BLaER1 treated with 17β-estradiol and CSF1 and Interleukin-3, amounts not matched to agents 10 nM and 100 nM (cell line): ENCODE measurements at regions not wholly inside any gene's neighbourhood (a gene's known extent, or its start where the extent isn't known, plus 50 kb on each side); places are given as distances from the start of the nearest gene placed in this dataset.
A peak's percentile ranks its signal among the peaks of the same experiment; 100 is the strongest.
"Not testable (repeated sequence)": the region's sequence is repeated elsewhere in the genome, so short reads cannot be mapped to it uniquely, and the experiment has no call there.

Source experiments
- H3K27ac ChIP-seq, 11 experiments: shearing (Covaris generic); formaldehyde crosslinking; 2 replicates each; pipeline ENCODE4 v1.8.1; 2022
- H3K27me3 ChIP-seq, 11 experiments: shearing (Covaris generic); formaldehyde crosslinking; 2 replicates each; pipeline ENCODE4 v1.8.1; 2022
- H3K36me3 ChIP-seq, 11 experiments: shearing (Covaris generic); formaldehyde crosslinking; 2 replicates each; pipeline ENCODE4 v1.8.1; 2022
- H3K4me1 ChIP-seq, 10 experiments: shearing (Covaris generic); formaldehyde crosslinking; 2 replicates each; pipeline ENCODE4 v1.8.1; 2022
- H3K4me2 ChIP-seq, 11 experiments: shearing (Covaris generic); formaldehyde crosslinking; 2 replicates each; pipeline ENCODE4 v1.8.1; 2022
- H3K4me3 ChIP-seq, 10 experiments: shearing (Covaris generic); formaldehyde crosslinking; 2 replicates each; pipeline ENCODE4 v1.8.1; 2022
- H3K9ac ChIP-seq, 11 experiments: shearing (Covaris generic); formaldehyde crosslinking; 2 replicates each; pipeline ENCODE4 v1.8.1; 2022
- H3K9me3 ChIP-seq, 11 experiments: shearing (Covaris generic); formaldehyde crosslinking; replicated peaks in 1 of 11; 2 replicates each; pipeline ENCODE4 v1.8.1; 2022
- H4K20me1 ChIP-seq, 11 experiments: shearing (Covaris generic); formaldehyde crosslinking; 2 replicates each; pipeline ENCODE4 v1.8.1; 2022
- Cebpa-rat ChIP-seq, 11 experiments: shearing (Covaris generic); IDR thresholded peaks; 2 replicates each; pipeline ENCODE4 v1.8.1; 2022

GRCh38 chr9:82763656-82764055 is 299.3 kb downstream of the RASEF start:
- H3K4me1 ChIP-seq = peaks cover 34 to 65% (median 55%) of the 10 kb centered on the region in 10 experiments
- H3K36me3 ChIP-seq = peaks cover 0 to 10% (median 0%) of the 10 kb centered on the region in 11 experiments; a peak in 2 of 22 replicates
- H3K9me3 ChIP-seq = peaks cover 10 to 51% (median 43%) of the 10 kb centered on the region in 11 experiments; a peak in 21 of 22 replicates
- peak overlapping the region in 8 of 11 experiments; percentile 52 to 95 (median 90); a peak in 16 of 22 replicates for H3K27ac ChIP-seq
- H3K4me3 ChIP-seq = peak overlapping the region in 5 of 10 experiments; percentile 10 to 62 (median 51); a peak in 6 of 20 replicates
- H3K27me3 ChIP-seq = no peaks in the 10 kb centered on the region; a peak in 1 of 22 replicates
- peak overlapping the region; percentile 50 to 94 (median 78); a peak in 20 of 22 replicates for H3K4me2 ChIP-seq
- H4K20me1 ChIP-seq = no peaks in the 10 kb centered on the region
- TF ChIP-seq Cebpa-rat (IDR thresholded peaks at IDR 0.05) = no peak
- H3K9ac ChIP-seq = peak overlapping the region in 7 of 11 experiments; percentile 55 to 84 (median 78); a peak in 14 of 22 replicates

GRCh38 chr9:82764061-82764668 is 298.8 kb downstream of the RASEF start:
- peaks cover 34 to 65% (median 55%) of the 10 kb centered on the region in 10 experiments for H3K4me1 ChIP-seq
- no peaks in the 10 kb centered on the region for H4K20me1 ChIP-seq
- TF ChIP-seq Cebpa-rat (IDR thresholded peaks at IDR 0.05) = peak in 7 of 11 experiments; percentile 58 to 97 (median 93); a peak in 12 of 22 replicates
- peaks cover 5 to 51% (median 43%) of the 10 kb centered on the region in 11 experiments; a peak in 21 of 22 replicates for H3K9me3 ChIP-seq
- no peaks in the 10 kb centered on the region; a peak in 1 of 22 replicates for H3K27me3 ChIP-seq
- H3K4me3 ChIP-seq = peak overlapping the region in 4 of 10 experiments; percentile 10 to 62 (median 53); a peak in 5 of 20 replicates
- H3K27ac ChIP-seq = peak overlapping the region in 8 of 11 experiments; percentile 70 to 95 (median 90); a peak in 16 of 22 replicates
- peaks cover 0 to 10% (median 0%) of the 10 kb centered on the region in 11 experiments; a peak in 1 of 22 replicates for H3K36me3 ChIP-seq
- peak overlapping the region in 8 of 11 experiments; percentile 28 to 84 (median 72); a peak in 14 of 22 replicates for H3K9ac ChIP-seq
- peak overlapping the region; percentile 50 to 94 (median 78); a peak in 21 of 22 replicates for H3K4me2 ChIP-seq

DNA sequence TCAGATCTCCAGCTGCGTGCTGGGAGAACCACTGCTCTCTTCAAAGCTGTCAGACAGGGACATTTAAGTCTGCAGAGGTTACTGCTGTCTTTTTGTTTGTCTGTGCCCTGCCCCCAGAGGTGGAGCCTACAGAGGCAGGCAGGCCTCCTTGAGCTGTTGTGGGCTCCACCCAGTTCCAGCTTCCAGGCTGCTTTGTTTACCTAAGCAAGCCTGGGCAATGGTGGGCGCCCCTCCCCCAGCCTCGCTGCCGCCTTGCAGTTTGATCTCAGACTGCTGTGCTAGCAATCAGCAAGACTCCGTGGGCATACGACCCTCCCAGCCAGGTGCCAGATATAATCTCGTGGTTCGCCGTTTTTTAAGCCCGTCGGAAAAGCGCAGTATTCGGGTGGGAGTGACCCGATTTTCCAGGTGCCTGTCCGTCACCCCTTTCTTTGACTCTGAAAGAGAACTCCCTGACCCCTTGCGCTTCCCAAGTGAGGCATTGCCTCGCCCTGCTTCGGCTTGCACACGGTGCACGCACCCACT is 288.2 kb downstream of the RASEF start:
- not testable (repeated sequence) for H3K4me3 ChIP-seq, H4K20me1 ChIP-seq, H3K4me2 ChIP-seq, H3K9ac ChIP-seq, H3K27ac ChIP-seq, H3K36me3 ChIP-seq, H3K4me1 ChIP-seq, H3K27me3 ChIP-seq
- H3K9me3 ChIP-seq = peaks cover 0 to 45% (median 33%) of the 10 kb centered on the region in 11 experiments; a peak in 19 of 22 replicates

DNA sequence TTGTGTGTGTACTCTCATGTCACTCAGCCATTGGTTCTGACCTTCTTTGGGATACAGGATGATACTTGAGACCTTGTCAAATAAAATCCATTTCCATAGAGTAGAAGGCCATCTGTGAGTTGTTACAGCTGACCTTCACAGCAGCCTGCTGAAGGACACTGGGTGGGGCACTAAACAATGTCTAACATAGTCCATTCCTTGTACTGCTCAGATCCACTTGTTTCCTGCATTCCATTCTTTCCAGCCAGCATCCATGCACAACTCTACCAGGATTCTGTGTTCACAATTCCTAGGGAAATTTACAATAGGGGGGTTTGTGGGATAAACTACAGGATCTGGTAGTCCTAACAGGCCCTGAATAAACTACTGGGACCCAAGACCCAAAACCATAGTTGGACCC is 286.4 kb downstream of the RASEF start:
- H3K4me1 ChIP-seq = no peaks in the 10 kb centered on the region; a peak in 1 of 20 replicates
- H4K20me1 ChIP-seq = no peaks in the 10 kb centered on the region
- no peak for TF ChIP-seq Cebpa-rat (IDR thresholded peaks at IDR 0.05)
- peaks cover 0 to 51% (median 34%) of the 10 kb centered on the region in 11 experiments; a peak in 19 of 22 replicates for H3K9me3 ChIP-seq
- no peaks in the 10 kb centered on the region for H3K36me3 ChIP-seq
- H3K4me2 ChIP-seq = no peak overlapping the region
- no peak overlapping the region for H3K9ac ChIP-seq
- H3K4me3 ChIP-seq = no peak overlapping the region
- H3K27ac ChIP-seq = no peak overlapping the region
- no peaks in the 10 kb centered on the region for H3K27me3 ChIP-seq

DNA sequence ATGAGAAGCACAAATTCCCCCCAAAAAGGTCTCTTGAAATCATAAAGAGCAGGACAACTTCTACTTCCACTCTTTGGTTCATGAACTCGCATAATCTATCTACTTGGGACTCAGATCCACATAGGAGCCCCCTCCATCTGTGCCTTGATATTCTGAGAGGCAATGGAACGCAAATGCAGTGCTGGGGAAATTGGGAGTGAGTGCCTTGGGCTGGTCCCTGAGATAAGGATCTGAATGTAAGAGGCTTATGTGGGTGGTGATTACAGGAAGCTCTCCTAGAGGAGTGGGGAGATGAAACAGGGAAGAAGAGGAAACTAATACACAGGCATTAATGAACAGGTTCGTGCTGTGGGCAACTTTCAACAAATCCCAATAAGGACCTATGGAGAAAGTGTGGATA is 285.6 kb downstream of the RASEF start:
- Histone ChIP-seq H3K36me3 (no peaks in the 10 kb centered on the region), H3K9ac (no peak overlapping the region), H3K9me3 (peaks cover 0 to 54% (median 34%) of the 10 kb centered on the region in 11 experiments; a peak in 19 of 22 replicates), H3K27me3 (no peaks in the 10 kb centered on the region), H3K4me2 (no peak overlapping the region), H3K27ac (no peak overlapping the region), H3K4me3 (no peak overlapping the region), H4K20me1 (no peaks in the 10 kb centered on the region), H3K4me1 (peaks cover 0 to 6% (median 3%) of the 10 kb centered on the region in 10 experiments; a peak in 8 of 20 replicates)
- TF ChIP-seq Cebpa-rat (IDR thresholded peaks at IDR 0.05) = no peak

DNA sequence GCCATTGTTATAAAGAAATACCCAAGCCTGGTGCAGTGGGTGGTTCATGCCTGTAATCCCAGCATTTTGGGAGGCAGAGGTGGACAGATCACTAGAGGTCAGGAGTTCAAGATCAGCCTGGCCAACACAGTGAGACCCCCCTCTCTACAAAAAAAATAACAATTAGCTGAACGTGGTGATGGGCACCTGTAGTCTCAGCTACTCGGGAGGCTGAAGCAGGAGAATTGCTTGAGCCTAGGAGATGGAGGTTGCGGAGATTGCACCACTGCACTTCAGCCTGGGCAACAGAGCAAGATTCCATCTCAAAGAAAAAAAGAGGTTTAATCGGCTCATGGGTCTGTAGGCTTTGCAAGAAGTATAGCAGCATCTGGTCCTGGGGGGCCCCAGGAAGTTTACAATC is 284.0 kb downstream of the RASEF start:
- not testable (repeated sequence) for H3K4me2 ChIP-seq, H3K36me3 ChIP-seq, H3K27me3 ChIP-seq, H3K4me3 ChIP-seq, H4K20me1 ChIP-seq, H3K9ac ChIP-seq, H3K27ac ChIP-seq
- H3K4me1 ChIP-seq = peaks cover 0 to 11% (median 6%) of the 10 kb centered on the region in 10 experiments; a peak in 8 of 20 replicates
- peaks cover 7 to 63% (median 43%) of the 10 kb centered on the region in 11 experiments for H3K9me3 ChIP-seq

- Histone ChIP-seq H3K36me3 (no peaks in the 10 kb centered on the region), H3K9me3 (peaks cover 12 to 71% (median 47%) of the 10 kb centered on the region in 11 experiments)
- TF ChIP-seq Cebpa-rat (IDR thresholded peaks at IDR 0.05) = no peak
These were observed 282.9 kb downstream of the RASEF start for GRCh38 chr9:82780017-82780416.

GRCh38 chr9:82781921-82782392 is 281.0 kb downstream of the RASEF start:
- Histone ChIP-seq H3K27me3 (no peaks in the 10 kb centered on the region), H3K9ac (no peak overlapping the region), H3K27ac (no peak overlapping the region), H4K20me1 (no peaks in the 10 kb centered on the region), H3K36me3 (no peaks in the 10 kb centered on the region), H3K4me3 (no peak overlapping the region), H3K4me1 (peaks cover 0 to 11% (median 6%) of the 10 kb centered on the region in 10 experiments; a peak in 8 of 20 replicates), H3K4me2 (peak overlapping the region in 6 of 11 experiments; percentile 5 to 38 (median 34); a peak in 7 of 22 replicates), H3K9me3 (peaks cover 12 to 57% (median 29%) of the 10 kb centered on the region in 11 experiments; a peak in 21 of 22 replicates)
- no peak for TF ChIP-seq Cebpa-rat (IDR thresholded peaks at IDR 0.05)

More at GRCh38 chr9:82780017-82780416, 282.9 kb downstream of the RASEF start:
- H3K4me3 ChIP-seq = no peak overlapping the region
- H3K4me1 ChIP-seq = peaks cover 0 to 11% (median 6%) of the 10 kb centered on the region in 10 experiments; a peak in 8 of 20 replicates
- no peaks in the 10 kb centered on the region for H4K20me1 ChIP-seq
- H3K4me2 ChIP-seq = no peak overlapping the region
- no peak overlapping the region for H3K9ac ChIP-seq
- no peak overlapping the region for H3K27ac ChIP-seq
- H3K27me3 ChIP-seq = no peaks in the 10 kb centered on the region

DNA sequence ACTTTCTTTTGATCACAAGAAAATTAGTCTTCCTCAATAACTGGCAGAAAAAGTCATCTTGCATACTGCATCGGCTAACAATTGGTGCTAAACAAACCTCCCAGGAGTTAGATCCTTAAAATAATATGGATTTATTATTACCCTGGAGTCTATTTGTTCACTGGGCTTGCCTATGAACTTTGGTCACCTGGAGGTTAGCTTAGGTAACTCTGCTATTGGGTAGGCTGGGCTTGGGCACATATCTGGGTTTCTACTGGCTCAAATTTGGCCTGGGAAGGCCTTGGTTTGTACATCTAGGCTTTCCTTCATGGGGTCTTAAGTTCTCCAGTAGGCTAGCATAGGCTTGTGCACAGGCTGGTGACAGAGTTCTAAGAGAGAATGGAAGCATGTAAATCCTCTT is 279.9 kb downstream of the RASEF start:
- TF ChIP-seq Cebpa-rat (IDR thresholded peaks at IDR 0.05) = no peak
- Histone ChIP-seq H3K4me1 (peaks cover 0 to 11% (median 6%) of the 10 kb centered on the region in 10 experiments; a peak in 8 of 20 replicates), H4K20me1 (no peaks in the 10 kb centered on the region), H3K36me3 (no peaks in the 10 kb centered on the region), H3K27ac (no peak overlapping the region), H3K9me3 (peaks cover 12 to 47% (median 21%) of the 10 kb centered on the region in 11 experiments), H3K4me3 (no peak overlapping the region), H3K27me3 (no peaks in the 10 kb centered on the region), H3K9ac (no peak overlapping the region), H3K4me2 (peak overlapping the region in 1 of 11 experiments; percentile 38; a peak in 1 of 22 replicates)
